HUES48 (cell line): ENCODE measurements at regions not wholly inside any gene's neighbourhood (a gene's known extent, or its start where the extent isn't known, plus 50 kb on each side); places are given as distances from the start of the nearest gene placed in this dataset.
"Not testable (repeated sequence)": the region's sequence is repeated elsewhere in the genome, so short reads cannot be mapped to it uniquely, and the experiment has no call there.

ENCODE experiments used
- H3K27ac ChIP-seq: one replicate; pipeline ENCODE4 v1.7.0; 2013; ENCODE audit warnings: low read depth, low read length, inconsistent platforms
- H3K27me3 ChIP-seq: 2 replicates; pipeline ENCODE4 v1.6.1; 2013; ENCODE audit warnings: mild to moderate bottlenecking, low read length; ENCODE audit not compliant: control insufficient read depth, insufficient read depth
- H3K36me3 ChIP-seq: 2 replicates; pipeline ENCODE4 v1.6.1; 2013; ENCODE audit warnings: low read length; ENCODE audit not compliant: control insufficient read depth, insufficient read depth
- H3K4me1 ChIP-seq: 2 replicates; pipeline ENCODE4 v1.6.1; 2013; ENCODE audit warnings: mild to moderate bottlenecking, low read length; ENCODE audit not compliant: control insufficient read depth, insufficient read depth
- H3K4me3 ChIP-seq: 2 replicates; pipeline ENCODE4 v1.5.1; 2013; ENCODE audit warnings: mild to moderate bottlenecking, low read depth, low read length
- H3K9ac ChIP-seq: 2 replicates; pipeline ENCODE4 v1.6.1; 2013; ENCODE audit warnings: mild to moderate bottlenecking, low read depth, low read length, moderate library complexity
- H3K9me3 ChIP-seq: 2 replicates; pipeline ENCODE4 v1.6.1; 2013; ENCODE audit warnings: low read length; ENCODE audit not compliant: control insufficient read depth, insufficient read depth

DNA sequence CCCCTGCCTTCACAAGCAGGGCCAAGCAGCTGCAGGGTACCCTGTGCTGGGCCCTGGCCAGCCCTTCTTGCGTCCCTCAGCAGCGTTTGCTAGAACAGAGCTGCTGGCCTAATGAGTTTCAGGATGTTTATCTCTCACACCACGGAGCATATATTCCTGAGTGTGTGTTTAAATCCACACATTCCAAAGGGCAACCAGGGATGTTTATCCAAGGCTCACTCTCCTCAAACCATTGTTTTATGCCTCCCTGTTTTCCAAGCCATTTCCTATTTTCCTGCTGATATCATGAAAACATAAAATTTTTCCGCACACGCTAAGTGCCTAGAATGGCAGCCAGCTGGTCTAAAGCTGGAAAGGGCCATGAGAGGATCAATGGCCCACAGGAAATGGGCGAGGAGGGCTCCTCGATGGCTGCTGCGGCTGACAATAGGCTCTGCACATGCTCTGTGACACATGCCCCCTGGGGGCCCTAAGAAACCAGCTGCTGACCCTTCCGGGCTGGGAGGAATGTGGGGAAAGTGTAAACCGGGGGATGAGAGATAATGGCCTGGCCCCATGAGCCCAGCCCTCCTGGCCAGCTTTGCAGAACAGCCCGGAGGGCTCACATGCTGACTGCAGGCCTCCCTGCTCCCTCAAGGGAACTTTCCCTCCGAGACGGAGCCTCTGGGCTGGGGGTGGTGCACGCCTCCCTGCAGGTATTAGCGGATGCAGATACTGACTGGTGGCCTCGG is 194.0 kb downstream of the NDUFA10 start:
- no peak overlapping the region for H3K4me3 ChIP-seq
- H3K9ac ChIP-seq: no peak overlapping the region
- H3K27me3 ChIP-seq: no peaks in the 10 kb centered on the region
- H3K9me3 ChIP-seq: no peaks in the 10 kb centered on the region; the same call in 1 of the 2 replicates
- no peak overlapping the region for H3K27ac ChIP-seq
- no peaks in the 10 kb centered on the region for H3K4me1 ChIP-seq
- H3K36me3 ChIP-seq: no peaks in the 10 kb centered on the region

GRCh38 chr2:239830121-239831000 is 194.8 kb downstream of the NDUFA10 start:
- H3K4me3 ChIP-seq: no peak overlapping the region
- no peak overlapping the region for H3K27ac ChIP-seq
- H3K4me1 ChIP-seq: no peaks in the 10 kb centered on the region
- H3K36me3 ChIP-seq: no peaks in the 10 kb centered on the region
- no peaks in the 10 kb centered on the region for H3K27me3 ChIP-seq
- H3K9me3 ChIP-seq: no peaks in the 10 kb centered on the region; the same call in 1 of the 2 replicates
- no peak overlapping the region for H3K9ac ChIP-seq

GRCh38 chr2:239829326-239829725 is 195.8 kb downstream of the NDUFA10 start:
- Histone ChIP-seq H3K27me3 (no peaks in the 10 kb centered on the region), H3K27ac (no peak overlapping the region), H3K4me1 (peaks cover 4% of the 10 kb centered on the region; the same call in 1 of the 2 replicates), H3K36me3 (no peaks in the 10 kb centered on the region), H3K9me3 (no peaks in the 10 kb centered on the region), H3K4me3 (no peak overlapping the region), H3K9ac (no peak overlapping the region)

GRCh38 chr2:239828973-239829275 is 196.2 kb downstream of the NDUFA10 start:
- H3K36me3 ChIP-seq: not testable (repeated sequence)

GRCh38 chr2:239828192-239828972 is 196.8 kb downstream of the NDUFA10 start:
- Histone ChIP-seq H3K9me3 (no peaks in the 10 kb centered on the region), H3K4me1 (peaks cover 4% of the 10 kb centered on the region; the same call in 1 of the 2 replicates), H3K27me3 (no peaks in the 10 kb centered on the region), H3K27ac (no peak overlapping the region), H3K4me3 (no peak overlapping the region), H3K36me3 (no peaks in the 10 kb centered on the region), H3K9ac (no peak overlapping the region)

More at GRCh38 chr2:239828973-239829275, 196.2 kb downstream of the NDUFA10 start:
- H3K9ac ChIP-seq, H3K9me3 ChIP-seq, H3K4me3 ChIP-seq, H3K4me1 ChIP-seq, H3K27ac ChIP-seq, H3K27me3 ChIP-seq: not testable (repeated sequence)

DNA sequence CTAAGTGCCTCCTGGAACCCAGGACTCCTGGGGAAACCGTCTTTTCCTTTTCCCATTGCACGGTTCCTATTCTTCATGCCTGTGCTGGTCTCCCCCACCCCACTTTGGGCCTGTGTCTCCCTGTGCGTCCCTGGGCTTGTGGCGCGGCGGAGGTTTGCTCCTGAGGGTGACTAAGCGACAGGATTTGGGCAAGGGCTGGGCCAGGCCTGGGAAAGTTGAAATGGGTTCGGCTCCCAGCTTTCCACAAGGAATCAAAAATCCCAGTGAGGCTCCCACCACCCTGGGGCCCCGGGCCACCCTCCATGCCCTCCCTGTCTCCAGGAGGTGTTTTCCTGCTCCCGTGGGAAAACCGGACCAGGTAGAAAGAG is 197.6 kb downstream of the NDUFA10 start:
- Histone ChIP-seq H3K27ac (no peak overlapping the region), H3K27me3 (no peaks in the 10 kb centered on the region), H3K9me3 (no peaks in the 10 kb centered on the region), H3K36me3 (no peaks in the 10 kb centered on the region), H3K4me1 (peaks cover 4% of the 10 kb centered on the region; the same call in 1 of the 2 replicates), H3K4me3 (no peak overlapping the region), H3K9ac (no peak overlapping the region)

DNA sequence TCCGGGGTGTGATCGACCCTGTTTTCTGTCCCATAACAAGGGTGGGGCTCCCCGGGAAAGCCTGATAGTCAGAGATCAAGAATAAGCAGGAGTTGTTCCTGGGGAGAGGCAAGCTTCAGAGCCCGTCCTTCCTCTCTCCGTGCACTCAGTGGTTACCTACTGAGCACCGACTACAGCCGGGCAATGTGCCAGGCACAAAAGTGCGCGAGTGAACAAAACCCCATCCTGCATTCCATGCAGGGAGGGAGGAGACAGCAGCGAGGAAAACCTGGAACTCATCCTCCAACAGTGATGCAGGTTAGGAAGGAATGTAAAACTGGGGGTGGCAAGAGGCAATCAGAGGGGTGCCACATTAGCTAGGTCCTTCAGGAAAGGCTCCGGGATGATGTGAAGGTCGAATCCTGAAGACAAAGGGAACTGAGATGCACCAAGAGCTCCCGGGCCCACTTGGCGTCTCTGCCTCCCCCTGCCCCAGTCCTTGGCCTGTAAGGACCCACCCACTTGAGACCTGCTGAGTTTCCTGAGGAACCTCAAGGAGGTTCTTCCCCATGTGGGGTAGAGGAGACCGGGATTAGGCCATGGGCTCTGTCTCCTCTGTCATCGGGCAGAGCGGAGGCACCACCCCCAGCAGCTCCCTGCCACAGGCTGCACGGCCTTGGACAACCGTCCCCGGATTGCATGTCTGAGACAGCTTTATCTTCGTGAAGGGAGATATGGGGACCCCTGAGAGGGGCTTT is 198.2 kb downstream of the NDUFA10 start:
- H3K36me3 ChIP-seq: no peaks in the 10 kb centered on the region
- no peaks in the 10 kb centered on the region for H3K9me3 ChIP-seq
- H3K27ac ChIP-seq: no peak overlapping the region
- H3K27me3 ChIP-seq: no peaks in the 10 kb centered on the region
- no peak overlapping the region for H3K4me3 ChIP-seq
- no peak overlapping the region for H3K9ac ChIP-seq
- peaks cover 4% of the 10 kb centered on the region; the same call in 1 of the 2 replicates for H3K4me1 ChIP-seq

DNA sequence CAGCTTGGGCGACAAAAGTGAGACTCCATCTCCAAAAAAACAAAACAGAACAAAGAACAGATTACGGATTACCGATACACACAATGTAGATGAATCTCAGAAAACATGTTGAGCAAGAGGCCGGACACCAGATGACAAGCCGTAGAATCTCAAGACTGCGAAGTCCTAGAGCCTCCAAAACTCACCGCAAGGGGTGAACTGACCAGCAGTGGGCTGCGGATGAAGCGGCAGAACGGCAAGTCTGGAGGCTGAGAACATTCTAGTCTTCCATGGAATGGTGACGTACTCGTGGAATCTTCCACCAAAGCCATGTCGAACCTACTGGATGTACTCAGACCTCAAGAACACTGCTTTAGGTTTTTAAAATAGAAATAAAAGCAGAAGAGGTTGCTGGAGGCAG is 198.8 kb downstream of the NDUFA10 start:
- peaks cover 4% of the 10 kb centered on the region; the same call in 1 of the 2 replicates for H3K4me1 ChIP-seq

DNA sequence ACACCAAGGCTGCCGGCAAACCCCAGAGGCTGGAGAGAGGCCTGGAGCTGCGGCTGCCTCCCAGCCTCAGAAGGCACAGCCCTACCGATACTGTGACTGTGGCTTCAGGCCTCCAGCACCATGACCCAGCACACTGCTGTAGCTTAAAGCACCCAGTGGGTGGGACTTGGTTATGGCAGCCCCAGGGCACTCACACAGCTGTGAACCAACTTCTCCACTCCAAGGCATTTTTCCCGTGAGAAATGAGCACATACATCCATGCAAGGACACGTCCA is 199.5 kb downstream of the NDUFA10 start:
- Histone ChIP-seq H3K27ac (no peak overlapping the region), H3K36me3 (no peaks in the 10 kb centered on the region), H3K9ac (no peak overlapping the region), H3K4me3 (no peak overlapping the region), H3K9me3 (no peaks in the 10 kb centered on the region), H3K27me3 (no peaks in the 10 kb centered on the region), H3K4me1 (peaks cover 4% of the 10 kb centered on the region; the same call in 1 of the 2 replicates)

More for the DNA sequence above, 198.8 kb downstream of the NDUFA10 start:
- H3K9me3 ChIP-seq: no peaks in the 10 kb centered on the region
- H3K9ac ChIP-seq: no peak overlapping the region
- H3K36me3 ChIP-seq: no peaks in the 10 kb centered on the region
- H3K4me3 ChIP-seq: no peak overlapping the region
- H3K27me3 ChIP-seq: no peaks in the 10 kb centered on the region
- no peak overlapping the region for H3K27ac ChIP-seq

DNA sequence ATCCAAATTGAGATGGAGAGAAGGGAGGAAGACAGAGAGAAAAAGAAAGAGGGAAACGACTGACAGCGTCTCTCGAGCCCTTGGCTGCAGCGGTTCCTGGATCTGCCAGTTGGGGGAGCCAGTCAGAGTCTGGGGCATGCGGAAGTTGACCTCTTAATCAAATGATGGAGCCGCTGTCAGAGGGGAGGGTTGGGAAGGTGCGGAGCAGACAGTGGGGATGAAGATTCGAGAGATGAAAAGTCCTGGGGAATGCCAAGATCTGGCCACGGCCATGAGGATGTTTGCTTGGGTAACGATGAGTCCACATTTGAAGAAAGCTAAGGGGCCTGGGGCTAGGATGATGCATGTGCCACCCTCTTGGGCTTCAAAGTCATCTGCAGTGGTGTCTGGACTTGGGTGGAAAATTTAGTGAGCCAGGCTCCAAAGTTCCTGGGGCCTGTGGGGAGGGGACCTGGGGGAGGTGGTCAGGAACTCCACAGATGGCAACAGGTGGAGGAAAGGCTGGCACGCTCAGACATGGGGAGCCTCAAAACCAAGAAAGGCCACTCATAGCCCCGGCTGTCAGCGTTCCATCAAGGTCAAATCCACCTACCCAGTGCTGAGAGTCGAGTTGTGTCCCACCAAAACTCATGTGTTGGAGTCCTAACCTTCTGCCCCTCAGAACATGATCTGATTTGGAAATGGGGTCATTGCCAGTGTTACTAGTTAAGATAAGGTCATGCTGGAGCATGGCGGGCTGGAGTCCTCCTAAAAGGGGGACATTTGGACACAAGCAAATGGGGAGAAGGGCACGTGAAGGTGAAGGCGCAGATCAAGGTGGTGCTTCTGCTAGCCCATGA is 200.1 kb downstream of the NDUFA10 start:
- peak overlapping the region; percentile 34; the same call in 1 of the 2 replicates for H3K4me3 ChIP-seq
- H3K27ac ChIP-seq: no peak overlapping the region
- no peaks in the 10 kb centered on the region for H3K27me3 ChIP-seq
- peaks cover 4% of the 10 kb centered on the region; the same call in 1 of the 2 replicates for H3K4me1 ChIP-seq
- H3K9ac ChIP-seq: no peak overlapping the region
- H3K36me3 ChIP-seq: no peaks in the 10 kb centered on the region
- H3K9me3 ChIP-seq: no peaks in the 10 kb centered on the region
